GM12873 (cell line): ENCODE measurements at regions not wholly inside any gene's neighbourhood (a gene's known extent, or its start where the extent isn't known, plus 50 kb on each side); places are given as distances from the start of the nearest gene placed in this dataset.

Source experiments
- TF ChIP-seq, protein P1 (sequence below): IDR thresholded peaks from 2 replicates; pipeline ENCODE4 v1.5.1; 2012; ENCODE audit warnings: low read depth, mild to moderate bottlenecking, moderate library complexity, low read length, control low read depth; ENCODE audit not compliant: insufficient read depth; ENCODE audit errors: missing control alignments

DNA sequence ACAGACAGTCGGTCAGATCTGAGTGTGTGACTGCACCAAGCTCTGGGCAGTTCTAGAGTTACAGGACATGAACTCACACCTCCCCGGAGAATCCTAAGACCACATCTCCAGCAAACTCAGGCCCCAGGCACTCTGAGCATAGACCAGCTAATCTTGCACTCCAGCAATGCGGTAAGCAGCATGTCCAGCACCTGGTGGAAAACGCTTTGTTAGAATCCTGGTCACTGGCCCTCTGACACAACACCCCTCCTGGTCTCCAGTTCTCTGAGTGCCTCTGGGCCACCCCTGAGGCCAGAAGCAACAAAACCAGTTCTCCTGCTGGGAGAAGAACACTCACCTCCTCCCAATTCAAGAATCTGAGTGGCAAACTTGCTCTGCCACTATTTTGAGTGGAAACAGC is 82.7 kb upstream of the TMEM45B start:
- TF ChIP-seq, protein P1, sequence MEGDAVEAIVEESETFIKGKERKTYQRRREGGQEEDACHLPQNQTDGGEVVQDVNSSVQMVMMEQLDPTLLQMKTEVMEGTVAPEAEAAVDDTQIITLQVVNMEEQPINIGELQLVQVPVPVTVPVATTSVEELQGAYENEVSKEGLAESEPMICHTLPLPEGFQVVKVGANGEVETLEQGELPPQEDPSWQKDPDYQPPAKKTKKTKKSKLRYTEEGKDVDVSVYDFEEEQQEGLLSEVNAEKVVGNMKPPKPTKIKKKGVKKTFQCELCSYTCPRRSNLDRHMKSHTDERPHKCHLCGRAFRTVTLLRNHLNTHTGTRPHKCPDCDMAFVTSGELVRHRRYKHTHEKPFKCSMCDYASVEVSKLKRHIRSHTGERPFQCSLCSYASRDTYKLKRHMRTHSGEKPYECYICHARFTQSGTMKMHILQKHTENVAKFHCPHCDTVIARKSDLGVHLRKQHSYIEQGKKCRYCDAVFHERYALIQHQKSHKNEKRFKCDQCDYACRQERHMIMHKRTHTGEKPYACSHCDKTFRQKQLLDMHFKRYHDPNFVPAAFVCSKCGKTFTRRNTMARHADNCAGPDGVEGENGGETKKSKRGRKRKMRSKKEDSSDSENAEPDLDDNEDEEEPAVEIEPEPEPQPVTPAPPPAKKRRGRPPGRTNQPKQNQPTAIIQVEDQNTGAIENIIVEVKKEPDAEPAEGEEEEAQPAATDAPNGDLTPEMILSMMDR, result no peak

DNA sequence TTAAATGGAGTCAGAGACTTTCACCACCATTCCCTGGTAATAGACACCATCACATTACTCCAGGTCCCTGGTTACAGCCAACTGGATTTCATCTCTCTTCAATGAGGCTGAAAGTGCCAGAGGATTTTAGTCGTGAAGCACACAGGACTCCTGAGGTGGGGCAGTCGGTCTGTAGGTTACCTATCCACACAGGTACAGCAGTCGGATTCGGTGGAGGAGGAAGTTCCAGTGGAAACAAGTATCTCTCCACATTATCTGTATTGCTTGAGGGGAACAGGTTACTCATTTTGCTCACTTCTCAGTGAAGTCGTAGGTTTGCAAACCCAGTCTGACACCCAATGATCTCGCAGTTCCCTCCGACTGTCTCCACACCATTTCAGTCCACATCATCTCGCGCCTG is 82.3 kb upstream of the TMEM45B start:
- TF ChIP-seq, protein P1, result no peak

DNA sequence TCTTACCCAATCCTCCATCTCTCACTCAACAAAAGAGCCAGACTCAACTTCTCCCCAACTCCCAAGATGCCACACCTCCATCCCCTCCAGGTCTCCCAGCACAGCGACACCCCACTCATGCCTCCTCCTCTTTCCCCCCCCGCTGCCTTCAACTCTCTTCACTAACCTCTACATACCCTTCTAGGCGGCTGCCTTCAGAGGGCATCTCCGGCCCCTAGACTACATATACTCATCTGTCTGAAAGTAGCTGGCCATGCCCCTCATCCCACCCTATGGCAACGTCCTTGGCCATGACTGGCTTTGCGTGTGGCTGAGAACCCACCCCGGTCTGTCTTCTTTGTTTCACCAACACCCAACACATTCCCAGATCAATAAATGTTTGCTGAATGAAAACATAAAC is 81.7 kb upstream of the TMEM45B start:
- TF ChIP-seq, protein P1, result no peak

DNA sequence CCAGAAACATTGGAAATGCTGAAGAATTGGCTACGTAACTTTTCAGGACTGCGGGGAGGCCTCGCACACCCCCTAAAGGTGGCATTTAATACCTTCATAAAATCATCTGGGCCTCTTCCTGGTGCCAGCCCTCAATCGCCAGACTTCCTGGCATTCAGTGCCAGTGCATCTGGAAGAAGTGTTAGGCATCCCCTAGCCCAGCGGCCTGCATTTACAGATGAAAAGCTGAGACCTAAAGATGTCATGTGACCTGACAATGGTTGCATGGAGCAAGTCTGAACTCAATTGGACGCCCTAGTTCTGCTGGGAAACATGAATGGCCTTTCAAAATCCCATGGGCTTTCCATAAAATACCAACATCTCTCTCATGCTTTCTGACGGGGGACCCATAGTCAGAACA is 81.0 kb upstream of the TMEM45B start:
- TF ChIP-seq, protein P1, result no peak

DNA sequence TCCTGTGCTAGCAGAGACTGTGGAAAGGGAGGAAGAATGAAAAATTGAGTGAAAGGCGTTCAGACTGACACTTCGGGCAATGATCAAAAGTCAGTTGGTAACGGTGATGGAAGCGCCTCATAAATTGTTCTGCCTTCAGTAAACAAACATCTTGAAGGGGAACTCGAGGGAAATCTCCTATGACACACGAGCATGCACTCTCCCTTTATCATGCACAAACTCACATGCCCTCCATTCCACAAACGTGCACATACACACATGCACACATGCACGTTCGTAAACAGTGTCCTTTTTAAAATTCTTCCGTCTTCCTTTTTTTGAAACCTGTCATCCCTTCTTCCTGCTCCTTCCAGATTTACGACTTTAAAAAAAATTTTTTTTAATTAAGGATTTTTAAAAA is 77.8 kb upstream of the TMEM45B start:
- TF ChIP-seq, protein P1, result no peak

DNA sequence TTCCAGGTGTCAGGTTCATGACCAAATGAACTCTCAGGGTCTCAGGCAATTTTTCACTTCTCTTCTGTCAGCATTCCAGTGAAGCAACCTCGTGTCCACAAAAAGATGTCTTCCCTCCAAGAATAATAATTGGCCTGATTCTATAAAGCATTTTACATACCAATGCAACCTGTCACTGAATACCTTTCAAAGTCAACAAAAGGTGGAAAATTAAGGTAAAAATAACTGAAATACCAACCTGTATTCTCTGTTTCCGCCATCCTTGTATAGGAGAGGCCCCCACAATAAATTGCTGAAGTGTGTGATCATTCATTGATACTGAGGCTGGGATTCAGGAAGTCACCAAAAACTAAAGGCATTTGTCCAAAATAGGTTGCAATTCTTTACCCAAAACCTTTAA is 77.4 kb upstream of the TMEM45B start:
- TF ChIP-seq, protein P1, result no peak

DNA sequence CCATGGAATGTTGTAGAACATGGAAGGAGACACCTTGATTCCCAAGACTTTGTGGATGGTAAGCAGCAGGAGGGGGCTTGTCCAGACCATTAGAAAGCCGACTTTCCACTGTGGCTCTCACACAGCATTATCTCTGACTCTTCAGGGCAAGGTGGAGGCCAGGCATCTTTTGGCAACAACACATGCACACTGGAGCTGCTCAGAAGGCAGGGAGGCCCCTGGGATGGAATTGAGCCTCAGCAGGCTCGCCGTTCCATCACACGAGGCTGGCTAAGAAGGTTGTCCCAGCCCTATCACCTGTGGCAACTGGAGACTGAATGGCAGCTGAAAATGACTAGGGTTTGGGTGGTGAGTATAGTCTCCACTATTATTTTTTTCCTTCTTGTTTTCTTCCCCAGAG is 76.3 kb upstream of the TMEM45B start:
- TF ChIP-seq, protein P1, result no peak
